ENCODE measurements at regions not wholly inside any gene's neighbourhood (a gene's known extent, or its start where the extent isn't known, plus 50 kb on each side); places are given as distances from the start of the nearest gene placed in this dataset.

DNA sequence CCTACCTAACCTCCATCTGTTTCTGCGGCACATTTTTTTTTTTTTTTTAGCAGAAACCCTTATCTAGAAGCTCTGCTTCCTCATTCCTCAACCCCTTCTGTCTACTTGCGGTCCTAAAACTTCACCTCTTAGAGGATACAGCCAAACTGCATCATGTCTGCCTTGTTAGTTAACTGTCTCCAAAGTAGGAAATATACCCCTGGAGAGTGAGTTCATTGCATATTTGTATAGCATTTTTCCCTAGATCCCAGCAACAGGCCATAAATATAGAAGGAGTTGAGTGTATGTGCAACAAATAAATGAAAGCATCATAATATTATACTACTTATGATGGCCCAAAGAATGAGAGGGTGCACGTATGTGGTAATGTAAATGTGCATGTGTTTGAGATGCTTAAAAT is 1288.6 kb upstream of the GJE1 start:
- 15% methylated on average over 3 of the region's 3 CpGs for WGBS (ENCODE audit: insufficient coverage, low coverage, missing lambda C conversion rate)
- POLR2A ChIA-PET, result no interaction called here
- Histone ChIP-seq H3K27me3 (ENCODE audit: control insufficient read depth in 2 of 2, insufficient read depth in 2 of 2, low read length in 2 of 2) (no peaks in the 10 kb centered on the region), H3K9me3 (replicated peaks; ENCODE audit: control insufficient read depth, insufficient read depth, low read depth, low read length) (no peaks in the 10 kb centered on the region), H4K20me1 (replicated peaks; ENCODE audit: control insufficient read depth, insufficient read depth, low read length) (no peaks in the 10 kb centered on the region), H2AFZ (ENCODE audit: low read depth, low read length) (no peak overlapping the region), H3K4me2 (ENCODE audit: insufficient read depth, low read length) (no peak overlapping the region), H3K79me2 (ENCODE audit: control insufficient read depth, insufficient read depth, low read length) (no peaks in the 10 kb centered on the region), H3K36me3 (ENCODE audit: control insufficient read depth, insufficient read depth, low read length) (no peaks in the 10 kb centered on the region), H3K4me3 (no peak overlapping the region), H3K27ac (ENCODE audit: extremely low read depth, low read depth, low read length) (no peak overlapping the region), H3K9me1 (ENCODE audit: control insufficient read depth, insufficient read depth, low read length) (no peaks in the 10 kb centered on the region), H3K9ac (ENCODE audit: insufficient read depth in 1 of 2, low read depth in 2 of 2, low read length in 2 of 2) (no peak overlapping the region), H3K4me1 (replicated peaks in 1 of 2; ENCODE audit: control insufficient read depth in 2 of 2, insufficient read depth in 2 of 2, low read length in 2 of 2) (no peaks in the 10 kb centered on the region)
- intact Hi-C loops (cut with micrococcal nuclease), result no loop called here
- no peak for TF ChIP-seq TBL1XR1 (IDR thresholded peaks at IDR 0.05; ENCODE audit: low read length in 2 of 2)
- no peak for TF ChIP-seq RNF2 (IDR thresholded peaks at IDR 0.05)
- in situ Hi-C loops (cut with MboI), result no loop called here
- no peak for DNase-seq (ENCODE audit: extremely low read depth in 1 of 4, low spot score in 3 of 4)
- no peak for ATAC-seq
- no peak for FAIRE-seq
- CTCF ChIA-PET (ENCODE audit: low intra/inter-chr PET ratio), result no interaction called here
- no TSS peak for BruUV-seq (replicated peaks)

- no peak overlapping the region for H2AFZ ChIP-seq (ENCODE audit: low read depth, low read length)
- no peaks in the 10 kb centered on the region for H3K36me3 ChIP-seq (ENCODE audit: control insufficient read depth, insufficient read depth, low read length)
- TF ChIP-seq, protein P1, sequence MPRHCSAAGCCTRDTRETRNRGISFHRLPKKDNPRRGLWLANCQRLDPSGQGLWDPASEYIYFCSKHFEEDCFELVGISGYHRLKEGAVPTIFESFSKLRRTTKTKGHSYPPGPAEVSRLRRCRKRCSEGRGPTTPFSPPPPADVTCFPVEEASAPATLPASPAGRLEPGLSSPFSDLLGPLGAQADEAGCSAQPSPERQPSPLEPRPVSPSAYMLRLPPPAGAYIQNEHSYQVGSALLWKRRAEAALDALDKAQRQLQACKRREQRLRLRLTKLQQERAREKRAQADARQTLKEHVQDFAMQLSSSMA (CRISPR knock-in tag; IDR thresholded peaks at IDR 0.05), result no peak
- no peak for TF ChIP-seq TCF15 (CRISPR knock-in tag; IDR thresholded peaks at IDR 0.05)
- no peak for TF ChIP-seq SMAD1 (IDR thresholded peaks at IDR 0.05; ENCODE audit: low read depth, low read length, partially characterized antibody)
- no peak for TF ChIP-seq CREM (IDR thresholded peaks at IDR 0.05; ENCODE audit: low read depth)
- no peak for TF ChIP-seq TEAD1 (CRISPR knock-in tag; IDR thresholded peaks at IDR 0.05)
- TF ChIP-seq ZNF146 (CRISPR knock-in tag; IDR thresholded peaks at IDR 0.05; ENCODE audit: unreplicated experiment), result no peak
- no peak for TF ChIP-seq NEUROD1 (IDR thresholded peaks at IDR 0.05; ENCODE audit: borderline replicate concordance, low read depth, low read length, partially characterized antibody)
- no peak for TF ChIP-seq TCFL5 (CRISPR knock-in tag; conservative IDR thresholded peaks at IDR 0.05)
- TF ChIP-seq BRD4 (IDR thresholded peaks at IDR 0.05), result no peak
- no peak for TF ChIP-seq LCOR (CRISPR knock-in tag; IDR thresholded peaks at IDR 0.05)
- TF ChIP-seq KLF1 (tag; IDR thresholded peaks at IDR 0.05), result no peak
- no peak for TF ChIP-seq HINFP (tag; conservative IDR thresholded peaks at IDR 0.05; ENCODE audit: low read depth)
- no peak for TF ChIP-seq ETV5 (CRISPR knock-in tag; IDR thresholded peaks at IDR 0.05; ENCODE audit: low read depth)
- no peak for TF ChIP-seq WHSC1 (IDR thresholded peaks at IDR 0.05; ENCODE audit: low read length)
- TF ChIP-seq NCOA1 (IDR thresholded peaks at IDR 0.05; ENCODE audit: low read depth), result no peak
- no peaks in the 10 kb centered on the region for H3K4me1 ChIP-seq (replicated peaks in 1 of 2; ENCODE audit: control insufficient read depth in 2 of 2, insufficient read depth in 2 of 2, low read length in 2 of 2)
- in situ Hi-C loops (cut with MboI), result no loop called here
- no peak overlapping the region for H3K9ac ChIP-seq (ENCODE audit: insufficient read depth in 1 of 2, low read depth in 2 of 2, low read length in 2 of 2)
- H4K20me1 ChIP-seq (replicated peaks; ENCODE audit: control insufficient read depth, insufficient read depth, low read length), result no peaks in the 10 kb centered on the region
- BruUV-seq (replicated peaks), result no TSS peak
- no peaks in the 10 kb centered on the region for H3K27me3 ChIP-seq (ENCODE audit: control insufficient read depth in 2 of 2, insufficient read depth in 2 of 2, low read length in 2 of 2)
- no peak overlapping the region for H3K4me3 ChIP-seq
- POLR2A ChIA-PET, result no interaction called here
- H3K9me1 ChIP-seq (ENCODE audit: control insufficient read depth, insufficient read depth, low read length), result no peaks in the 10 kb centered on the region
- no peak overlapping the region for H3K4me2 ChIP-seq (ENCODE audit: insufficient read depth, low read length)
- ATAC-seq (no peak), DNase-seq (ENCODE audit: extremely low read depth in 1 of 4, low spot score in 3 of 4) (no peak), FAIRE-seq (no peak)
- no peak overlapping the region for H3K27ac ChIP-seq (ENCODE audit: extremely low read depth, low read depth, low read length)
- H3K79me2 ChIP-seq (ENCODE audit: control insufficient read depth, insufficient read depth, low read length), result no peaks in the 10 kb centered on the region
- 0% methylated on average over 1 of the region's 1 CpG for WGBS (ENCODE audit: insufficient coverage, low coverage, missing lambda C conversion rate)
- intact Hi-C loops (cut with micrococcal nuclease), result no loop called here
- CTCF ChIA-PET (ENCODE audit: low intra/inter-chr PET ratio), result no interaction called here
- no peaks in the 10 kb centered on the region for H3K9me3 ChIP-seq (replicated peaks; ENCODE audit: control insufficient read depth, insufficient read depth, low read depth, low read length)
Measured at GRCh38 chr6:140833408-140833807, 1299.3 kb upstream of the GJE1 start.

Measured in K562 (cell line).